IMR-90 (cell line): ENCODE measurements at regions not wholly inside any gene's neighbourhood (a gene's known extent, or its start where the extent isn't known, plus 50 kb on each side); places are given as distances from the start of the nearest gene placed in this dataset.

ENCODE experiments used
- CEBPB ChIP-seq: IDR thresholded peaks from 2 replicates; pipeline ENCODE4 v1.6.1; 2012; ENCODE audit warnings: low read depth, low read length, improper control_type of control experiment
- FOS ChIP-seq: fragments of 150-350 bp; IDR thresholded peaks from 2 replicates; pipeline ENCODE4 v1.6.1; 2016; ENCODE audit warnings: low read depth, low read length
- MAZ ChIP-seq: IDR thresholded peaks from 2 replicates; pipeline ENCODE4 v1.6.1; 2012; ENCODE audit warnings: low read depth, mild to moderate bottlenecking, low read length, improper control_type of control experiment, moderate library complexity, borderline replicate concordance
- NFE2L2 ChIP-seq: fragments of 150-350 bp; IDR thresholded peaks from 2 replicates; pipeline ENCODE4 v1.6.1; 2016; ENCODE audit warnings: low read depth, mild to moderate bottlenecking, low read length
- POLR2A ChIP-seq: IDR thresholded peaks from 2 replicates; pipeline ENCODE4 v1.6.1; 2012; ENCODE audit warnings: mild to moderate bottlenecking, low read depth, low read length
- RAD21 ChIP-seq: IDR thresholded peaks from 2 replicates; pipeline ENCODE4 v1.6.1; 2012; ENCODE audit warnings: low read length, improper control_type of control experiment
- RCOR1 ChIP-seq: IDR thresholded peaks from 2 replicates; pipeline ENCODE4 v1.6.1; 2012; ENCODE audit warnings: mild to moderate bottlenecking, low read length, improper control_type of control experiment; ENCODE audit not compliant: insufficient replicate concordance
- RFX5 ChIP-seq: IDR thresholded peaks from 2 replicates; pipeline ENCODE4 v1.8.0; 2012; ENCODE audit warnings: low read depth, mild to moderate bottlenecking, low read length, moderate library complexity
- SMC3 ChIP-seq: fragments of 150-350 bp; IDR thresholded peaks from 2 replicates; pipeline ENCODE4 v1.6.1; 2016; ENCODE audit warnings: low read depth, mild to moderate bottlenecking, antibody characterized with exemption, low read length, moderate library complexity
- TF ChIP-seq, protein P1 (sequence below): conservative IDR thresholded peaks from 2 replicates; pipeline ENCODE4 v1.5.1; 2012; ENCODE audit warnings: mild to moderate bottlenecking, low read depth, low read length, improper control_type of control experiment

DNA sequence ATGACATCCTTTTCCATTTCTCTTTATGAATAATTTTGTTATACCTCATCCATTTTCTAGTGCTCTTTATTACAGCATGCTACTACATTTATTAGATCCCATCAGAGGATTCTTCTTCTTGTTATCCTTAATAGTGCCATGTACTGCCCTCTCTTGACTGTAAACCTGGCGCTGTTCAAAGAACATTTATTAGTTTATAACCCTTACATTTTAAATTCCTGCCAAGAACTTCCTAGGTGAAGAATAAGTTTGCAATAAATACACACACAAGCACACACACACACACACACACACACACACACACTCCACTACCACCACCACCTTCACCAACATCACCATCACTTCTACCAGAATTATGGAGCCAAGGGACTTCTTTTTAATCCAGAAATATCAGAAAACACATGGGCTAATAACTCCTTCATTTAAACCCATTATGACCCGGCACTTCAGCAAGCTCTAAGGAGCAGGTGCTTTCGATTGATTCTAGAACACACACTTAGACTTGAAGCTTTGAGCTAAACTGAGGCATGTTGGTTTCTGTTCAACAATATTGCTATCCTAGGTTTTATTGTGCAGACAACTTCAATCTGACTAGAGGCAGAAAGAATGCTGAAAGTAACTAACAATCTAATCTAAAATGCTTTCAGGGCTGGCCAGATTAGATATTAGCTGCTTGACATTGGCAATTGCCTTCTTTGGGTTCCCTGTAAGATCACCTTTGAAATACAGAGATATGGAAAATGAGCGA is 556.8 kb downstream of the LMO4 start:
- TF ChIP-seq, protein P1, sequence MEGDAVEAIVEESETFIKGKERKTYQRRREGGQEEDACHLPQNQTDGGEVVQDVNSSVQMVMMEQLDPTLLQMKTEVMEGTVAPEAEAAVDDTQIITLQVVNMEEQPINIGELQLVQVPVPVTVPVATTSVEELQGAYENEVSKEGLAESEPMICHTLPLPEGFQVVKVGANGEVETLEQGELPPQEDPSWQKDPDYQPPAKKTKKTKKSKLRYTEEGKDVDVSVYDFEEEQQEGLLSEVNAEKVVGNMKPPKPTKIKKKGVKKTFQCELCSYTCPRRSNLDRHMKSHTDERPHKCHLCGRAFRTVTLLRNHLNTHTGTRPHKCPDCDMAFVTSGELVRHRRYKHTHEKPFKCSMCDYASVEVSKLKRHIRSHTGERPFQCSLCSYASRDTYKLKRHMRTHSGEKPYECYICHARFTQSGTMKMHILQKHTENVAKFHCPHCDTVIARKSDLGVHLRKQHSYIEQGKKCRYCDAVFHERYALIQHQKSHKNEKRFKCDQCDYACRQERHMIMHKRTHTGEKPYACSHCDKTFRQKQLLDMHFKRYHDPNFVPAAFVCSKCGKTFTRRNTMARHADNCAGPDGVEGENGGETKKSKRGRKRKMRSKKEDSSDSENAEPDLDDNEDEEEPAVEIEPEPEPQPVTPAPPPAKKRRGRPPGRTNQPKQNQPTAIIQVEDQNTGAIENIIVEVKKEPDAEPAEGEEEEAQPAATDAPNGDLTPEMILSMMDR: no peak
- TF ChIP-seq MAZ (no peak), POLR2A (no peak), FOS (no peak), RCOR1 (no peak), NFE2L2 (no peak), RAD21 (no peak), RFX5 (no peak), SMC3 (no peak), CEBPB (no peak)
